GM19452 (cell line): ENCODE measurements at regions not wholly inside any gene's neighbourhood (a gene's known extent, or its start where the extent isn't known, plus 50 kb on each side); places are given as distances from the start of the nearest gene placed in this dataset.
A peak's percentile ranks its signal among the peaks of the same experiment; 100 is the strongest.

ENCODE experiments used
- ATAC-seq: cut with Tn5 transposase; IDR thresholded peaks from one replicate; pipeline ENCODE4 v1.9.1; 2021; ENCODE audit not compliant: unreplicated experiment

GRCh38 chr2:20150110-20150706 lies 74.7 kb downstream of the SDC1 start:
- no peak for ATAC-seq

- ATAC-seq: no peak
These were observed 75.3 kb downstream of the SDC1 start for GRCh38 chr2:20149703-20150030.

- ATAC-seq: no peak
These were observed 75.8 kb downstream of the SDC1 start for GRCh38 chr2:20148923-20149702.

- no peak for ATAC-seq
These were observed 76.5 kb downstream of the SDC1 start for GRCh38 chr2:20148426-20148922.

GRCh38 chr2:20147351-20147750 lies 77.6 kb downstream of the SDC1 start:
- no peak for ATAC-seq

- no peak for ATAC-seq
These were observed 78.5 kb downstream of the SDC1 start for GRCh38 chr2:20146401-20146800.

- ATAC-seq: peak; percentile 75
These were observed 79.3 kb downstream of the SDC1 start for GRCh38 chr2:20145497-20146193.

- no peak for ATAC-seq
These were observed 80.1 kb downstream of the SDC1 start for GRCh38 chr2:20144861-20145260.

GRCh38 chr2:20144196-20144595 lies 80.7 kb downstream of the SDC1 start:
- no peak for ATAC-seq

- no peak for ATAC-seq
These were observed 81.7 kb downstream of the SDC1 start for GRCh38 chr2:20143263-20143662.

- ATAC-seq: no peak
These were observed 83.1 kb downstream of the SDC1 start for GRCh38 chr2:20141806-20142205.

- ATAC-seq: no peak
These were observed 83.7 kb downstream of the SDC1 start for GRCh38 chr2:20141056-20141762.

GRCh38 chr2:20140321-20141055 lies 84.4 kb downstream of the SDC1 start:
- ATAC-seq: no peak

- no peak for ATAC-seq
These were observed 85.3 kb downstream of the SDC1 start for GRCh38 chr2:20139407-20140172.

GRCh38 chr2:20138696-20139095 lies 86.2 kb downstream of the SDC1 start:
- ATAC-seq: no peak

GRCh38 chr2:20137884-20138283 lies 86.5 kb upstream of the LAPTM4A start:
- ATAC-seq: no peak

GRCh38 chr2:20137131-20137571 lies 85.7 kb upstream of the LAPTM4A start:
- ATAC-seq: no peak

- no peak for ATAC-seq
These were observed 84.7 kb upstream of the LAPTM4A start for GRCh38 chr2:20136149-20136548.

GRCh38 chr2:20135631-20136050 lies 84.2 kb upstream of the LAPTM4A start:
- ATAC-seq: no peak

- no peak for ATAC-seq
These were observed 81.6 kb upstream of the LAPTM4A start for GRCh38 chr2:20132990-20133535.
